Panc1 (cell line): ENCODE measurements at regions not wholly inside any gene's neighbourhood (a gene's known extent, or its start where the extent isn't known, plus 50 kb on each side); places are given as distances from the start of the nearest gene placed in this dataset.

Experiments
- ATAC-seq: fragments of 200-7000 bp; cut with Tn5 transposase; 2 replicates; pipeline ENCODE4 v1.9.1; 2020; ENCODE audit warnings: mild to moderate bottlenecking, moderate library complexity
- BruUV-seq: library from RNA; stranded (reverse); fragments of 400-500 nt; replicated peaks from 2 replicates; lab custom pipeline; 2021; lab: Mats Ljungman, UMichigan
- CTCF ChIA-PET: fragments of 300-600 bp; sonication (Branson Sonifier 250); formaldehyde crosslinking; loops from one replicate; lab custom pipeline; 2022; ENCODE audit warnings: antibody characterized with exemption; lab: Charles Lee
- POLR2A ChIA-PET: fragments of 300-600 bp; sonication (Branson Sonifier 250); formaldehyde crosslinking; loops from one replicate; lab custom pipeline; 2022; ENCODE audit warnings: antibody characterized with exemption; lab: Charles Lee
- DNase-seq: peaks from one replicate; pipeline ENCODE4 v3.0.0-alpha.2; 2010; ENCODE audit warnings: low read depth, low spot score
- H3K27ac ChIP-seq: 2 replicates; pipeline ENCODE4 v1.5.1; 2011; ENCODE audit warnings: mild to moderate bottlenecking, low read length, inconsistent platforms
- H3K27me3 ChIP-seq: fragments of 200-500 bp; sonication (Bioruptor generic); 2 replicates; pipeline ENCODE4 v1.6.0; 2014; ENCODE audit warnings: low read length, inconsistent platforms; ENCODE audit not compliant: control insufficient read depth, insufficient read depth
- H3K36me3 ChIP-seq: fragments of 200-500 bp; sonication (Bioruptor generic); 2 replicates; pipeline ENCODE4 v1.5.1; 2014; ENCODE audit warnings: inconsistent platforms, mild to moderate bottlenecking, low read length, moderate library complexity; ENCODE audit not compliant: control insufficient read depth, insufficient read depth
- H3K4me1 ChIP-seq: 2 replicates; pipeline ENCODE4 v1.5.1; 2011; ENCODE audit warnings: inconsistent platforms, mild to moderate bottlenecking, low read length, moderate library complexity; ENCODE audit not compliant: control insufficient read depth, insufficient read depth
- H3K4me3 ChIP-seq, 2 experiments: 2 replicates each; pipeline ENCODE4 v1.5.1; 2011 to 2012; ENCODE audit warnings: low read depth in 2 of 2, low read length in 2 of 2, mild to moderate bottlenecking in 2 of 2, inconsistent platforms in 1 of 2, moderate library complexity in 1 of 2
- H3K9me3 ChIP-seq: fragments of 200-500 bp; sonication (Bioruptor generic); 2 replicates; pipeline ENCODE4 v1.5.1; 2014; ENCODE audit warnings: low read depth, mild to moderate bottlenecking, inconsistent platforms, low read length, moderate library complexity; ENCODE audit not compliant: control insufficient read depth, insufficient read depth
- POLR2AphosphoS5 ChIP-seq: IDR thresholded peaks from 2 replicates; pipeline ENCODE4 v1.6.1; 2012; ENCODE audit warnings: mild to moderate bottlenecking, low read depth, low read length, moderate library complexity
- SIN3A ChIP-seq: IDR thresholded peaks from 2 replicates; pipeline ENCODE4 v1.6.1; 2012; ENCODE audit warnings: low read depth, mild to moderate bottlenecking, low read length, moderate library complexity, borderline replicate concordance; ENCODE audit not compliant: insufficient read depth
- TCF7L2 ChIP-seq: IDR thresholded peaks from 2 replicates; pipeline ENCODE4 v1.6.1; 2011; ENCODE audit warnings: mild to moderate bottlenecking, low read depth, low read length, inconsistent platforms
- in situ Hi-C: cut with HindIII; loops from 2 replicates; pipeline ENCODE4 v1.10.0; 2016; ENCODE audit warnings: low sequenced_read_pairs, low pct_unique_long_range_greater_than_20kb
- intact Hi-C: fragments of 100-400 bp; cut with micrococcal nuclease; formaldehyde crosslinking; loops from one replicate; pipeline ENCODE4 v1.10.0; 2022; ENCODE audit not compliant: unreplicated experiment
- TF ChIP-seq, protein P1 (sequence below): fragments of 450-650 bp; IDR thresholded peaks from 2 replicates; pipeline ENCODE4 v1.5.1; 2017; ENCODE audit warnings: mild to moderate bottlenecking
- TF ChIP-seq, protein P2 (sequence below), 2 experiments: IDR thresholded peaks; 2 replicates each; pipeline ENCODE4 v1.6.1; 2011 to 2012; ENCODE audit warnings: low read depth in 2 of 2, control low read depth in 1 of 2, low read length in 1 of 2, mild to moderate bottlenecking in 1 of 2, moderate library complexity in 1 of 2; ENCODE audit not compliant: insufficient read depth in 1 of 2

DNA sequence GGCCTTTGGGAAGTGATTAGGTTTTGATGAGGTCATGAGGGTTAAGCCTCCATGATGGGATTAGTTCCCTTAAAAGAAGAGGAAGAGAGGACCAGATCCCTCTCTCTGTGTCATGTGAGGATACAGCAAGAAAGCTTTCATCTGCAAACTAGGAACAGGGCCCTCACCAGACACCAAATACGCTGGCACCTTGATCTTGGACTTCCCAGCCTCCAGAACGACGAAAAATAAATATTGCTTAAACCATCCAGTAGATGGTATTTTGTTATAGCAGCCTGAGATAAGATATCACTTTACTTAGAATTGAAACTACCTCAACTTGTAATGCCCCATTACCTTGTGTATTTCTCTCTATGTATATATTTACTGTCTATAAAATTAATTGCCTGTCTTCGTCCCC, 65.4 kb upstream of the NNAT start:
- DNase-seq (no peak), ATAC-seq (no peak)
- BruUV-seq = no TSS peak
- in situ Hi-C loops (no loop called here), intact Hi-C loops (no loop called here)
- H3K9me3 ChIP-seq = no peaks in the 10 kb centered on the region; the same call in 1 of the 2 replicates
- H3K27ac ChIP-seq = no peak overlapping the region
- H3K36me3 ChIP-seq = no peaks in the 10 kb centered on the region
- CTCF ChIA-PET = no interaction called here
- no peaks in the 10 kb centered on the region for H3K4me1 ChIP-seq
- TF ChIP-seq, protein P1, sequence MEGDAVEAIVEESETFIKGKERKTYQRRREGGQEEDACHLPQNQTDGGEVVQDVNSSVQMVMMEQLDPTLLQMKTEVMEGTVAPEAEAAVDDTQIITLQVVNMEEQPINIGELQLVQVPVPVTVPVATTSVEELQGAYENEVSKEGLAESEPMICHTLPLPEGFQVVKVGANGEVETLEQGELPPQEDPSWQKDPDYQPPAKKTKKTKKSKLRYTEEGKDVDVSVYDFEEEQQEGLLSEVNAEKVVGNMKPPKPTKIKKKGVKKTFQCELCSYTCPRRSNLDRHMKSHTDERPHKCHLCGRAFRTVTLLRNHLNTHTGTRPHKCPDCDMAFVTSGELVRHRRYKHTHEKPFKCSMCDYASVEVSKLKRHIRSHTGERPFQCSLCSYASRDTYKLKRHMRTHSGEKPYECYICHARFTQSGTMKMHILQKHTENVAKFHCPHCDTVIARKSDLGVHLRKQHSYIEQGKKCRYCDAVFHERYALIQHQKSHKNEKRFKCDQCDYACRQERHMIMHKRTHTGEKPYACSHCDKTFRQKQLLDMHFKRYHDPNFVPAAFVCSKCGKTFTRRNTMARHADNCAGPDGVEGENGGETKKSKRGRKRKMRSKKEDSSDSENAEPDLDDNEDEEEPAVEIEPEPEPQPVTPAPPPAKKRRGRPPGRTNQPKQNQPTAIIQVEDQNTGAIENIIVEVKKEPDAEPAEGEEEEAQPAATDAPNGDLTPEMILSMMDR = no peak
- TF ChIP-seq SIN3A = no peak
- TF ChIP-seq POLR2AphosphoS5 = no peak
- TF ChIP-seq TCF7L2 = no peak
- TF ChIP-seq, protein P2, sequence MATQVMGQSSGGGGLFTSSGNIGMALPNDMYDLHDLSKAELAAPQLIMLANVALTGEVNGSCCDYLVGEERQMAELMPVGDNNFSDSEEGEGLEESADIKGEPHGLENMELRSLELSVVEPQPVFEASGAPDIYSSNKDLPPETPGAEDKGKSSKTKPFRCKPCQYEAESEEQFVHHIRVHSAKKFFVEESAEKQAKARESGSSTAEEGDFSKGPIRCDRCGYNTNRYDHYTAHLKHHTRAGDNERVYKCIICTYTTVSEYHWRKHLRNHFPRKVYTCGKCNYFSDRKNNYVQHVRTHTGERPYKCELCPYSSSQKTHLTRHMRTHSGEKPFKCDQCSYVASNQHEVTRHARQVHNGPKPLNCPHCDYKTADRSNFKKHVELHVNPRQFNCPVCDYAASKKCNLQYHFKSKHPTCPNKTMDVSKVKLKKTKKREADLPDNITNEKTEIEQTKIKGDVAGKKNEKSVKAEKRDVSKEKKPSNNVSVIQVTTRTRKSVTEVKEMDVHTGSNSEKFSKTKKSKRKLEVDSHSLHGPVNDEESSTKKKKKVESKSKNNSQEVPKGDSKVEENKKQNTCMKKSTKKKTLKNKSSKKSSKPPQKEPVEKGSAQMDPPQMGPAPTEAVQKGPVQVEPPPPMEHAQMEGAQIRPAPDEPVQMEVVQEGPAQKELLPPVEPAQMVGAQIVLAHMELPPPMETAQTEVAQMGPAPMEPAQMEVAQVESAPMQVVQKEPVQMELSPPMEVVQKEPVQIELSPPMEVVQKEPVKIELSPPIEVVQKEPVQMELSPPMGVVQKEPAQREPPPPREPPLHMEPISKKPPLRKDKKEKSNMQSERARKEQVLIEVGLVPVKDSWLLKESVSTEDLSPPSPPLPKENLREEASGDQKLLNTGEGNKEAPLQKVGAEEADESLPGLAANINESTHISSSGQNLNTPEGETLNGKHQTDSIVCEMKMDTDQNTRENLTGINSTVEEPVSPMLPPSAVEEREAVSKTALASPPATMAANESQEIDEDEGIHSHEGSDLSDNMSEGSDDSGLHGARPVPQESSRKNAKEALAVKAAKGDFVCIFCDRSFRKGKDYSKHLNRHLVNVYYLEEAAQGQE (IDR thresholded peaks at IDR 0.05; ENCODE audit: insufficient read depth in 1 of 2, low read depth in 2 of 2, low read length in 1 of 2) = no peak
- peaks cover 5% of the 10 kb centered on the region; the same call in 1 of the 2 replicates for H3K27me3 ChIP-seq
- POLR2A ChIA-PET = no interaction called here
- no peak overlapping the region for H3K4me3 ChIP-seq

- DNase-seq = no peak
These were observed 64.1 kb upstream of the NNAT start for GRCh38 chr20:37456948-37457347.

More at GRCh38 chr20:37456948-37457347, 64.1 kb upstream of the NNAT start:
- no TSS peak for BruUV-seq
- Histone ChIP-seq H3K27ac (no peak overlapping the region), H3K36me3 (no peaks in the 10 kb centered on the region), H3K4me1 (no peaks in the 10 kb centered on the region), H3K27me3 (peaks cover 5% of the 10 kb centered on the region; the same call in 1 of the 2 replicates), H3K9me3 (no peaks in the 10 kb centered on the region; the same call in 1 of the 2 replicates), H3K4me3 (no peak overlapping the region)
- ChIA-PET POLR2A (no interaction called here), CTCF (no interaction called here)
- intact Hi-C loops (no loop called here), in situ Hi-C loops (no loop called here)
- TF ChIP-seq, protein P2 (IDR thresholded peaks at IDR 0.05; ENCODE audit: insufficient read depth in 1 of 2, low read depth in 2 of 2, low read length in 1 of 2) = no peak
- TF ChIP-seq, protein P1 = no peak
- TF ChIP-seq TCF7L2 (no peak), POLR2AphosphoS5 (no peak), SIN3A (no peak)
- ATAC-seq = no peak
